ENCODE measurements at regions not wholly inside any gene's neighbourhood (a gene's known extent, or its start where the extent isn't known, plus 50 kb on each side); places are given as distances from the start of the nearest gene placed in this dataset.

GRCh38 chr14:85273952-85274351 is 256.0 kb upstream of the FLRT2 start:
- TF ChIP-seq, protein P1, sequence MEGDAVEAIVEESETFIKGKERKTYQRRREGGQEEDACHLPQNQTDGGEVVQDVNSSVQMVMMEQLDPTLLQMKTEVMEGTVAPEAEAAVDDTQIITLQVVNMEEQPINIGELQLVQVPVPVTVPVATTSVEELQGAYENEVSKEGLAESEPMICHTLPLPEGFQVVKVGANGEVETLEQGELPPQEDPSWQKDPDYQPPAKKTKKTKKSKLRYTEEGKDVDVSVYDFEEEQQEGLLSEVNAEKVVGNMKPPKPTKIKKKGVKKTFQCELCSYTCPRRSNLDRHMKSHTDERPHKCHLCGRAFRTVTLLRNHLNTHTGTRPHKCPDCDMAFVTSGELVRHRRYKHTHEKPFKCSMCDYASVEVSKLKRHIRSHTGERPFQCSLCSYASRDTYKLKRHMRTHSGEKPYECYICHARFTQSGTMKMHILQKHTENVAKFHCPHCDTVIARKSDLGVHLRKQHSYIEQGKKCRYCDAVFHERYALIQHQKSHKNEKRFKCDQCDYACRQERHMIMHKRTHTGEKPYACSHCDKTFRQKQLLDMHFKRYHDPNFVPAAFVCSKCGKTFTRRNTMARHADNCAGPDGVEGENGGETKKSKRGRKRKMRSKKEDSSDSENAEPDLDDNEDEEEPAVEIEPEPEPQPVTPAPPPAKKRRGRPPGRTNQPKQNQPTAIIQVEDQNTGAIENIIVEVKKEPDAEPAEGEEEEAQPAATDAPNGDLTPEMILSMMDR (IDR thresholded peaks at IDR 0.05), result no peak
- Mint-ChIP-seq H3K4me1 (ENCODE audit: low read depth) (no peaks in the 10 kb centered on the region), H3K36me3 (ENCODE audit: low read depth) (no peaks in the 10 kb centered on the region), H3K27me3 (no peaks in the 10 kb centered on the region), H3K27ac (no peak overlapping the region), H3K4me3 (no peak overlapping the region), H3K9me3 (peaks cover 3% of the 10 kb centered on the region)
- Histone ChIP-seq H3K27me3 (ENCODE audit: control insufficient read depth in 1 of 2, insufficient read depth in 2 of 2, low read length in 2 of 2) (no peaks in the 10 kb centered on the region), H3K9me3 (ENCODE audit: control insufficient read depth in 1 of 2, insufficient read depth in 1 of 2, low read length in 2 of 2) (no peaks in the 10 kb centered on the region), H3K4me1 (ENCODE audit: insufficient read depth, low read length) (no peaks in the 10 kb centered on the region), H3K36me3 (ENCODE audit: insufficient read depth, low read length) (no peaks in the 10 kb centered on the region), H3K4me3 (ENCODE audit: low read length) (no peak overlapping the region), H3K27ac (ENCODE audit: low read depth in 1 of 2, low read length in 2 of 2) (no peak overlapping the region)
- DNase-seq, result no peak
- ChIA-PET POLR2A (no interaction called here), CTCF (no interaction called here)
- intact Hi-C loops (cut with DNase I, micrococcal nuclease), result no loop called here
- ATAC-seq (ENCODE audit: poor library complexity), result no peak

DNA sequence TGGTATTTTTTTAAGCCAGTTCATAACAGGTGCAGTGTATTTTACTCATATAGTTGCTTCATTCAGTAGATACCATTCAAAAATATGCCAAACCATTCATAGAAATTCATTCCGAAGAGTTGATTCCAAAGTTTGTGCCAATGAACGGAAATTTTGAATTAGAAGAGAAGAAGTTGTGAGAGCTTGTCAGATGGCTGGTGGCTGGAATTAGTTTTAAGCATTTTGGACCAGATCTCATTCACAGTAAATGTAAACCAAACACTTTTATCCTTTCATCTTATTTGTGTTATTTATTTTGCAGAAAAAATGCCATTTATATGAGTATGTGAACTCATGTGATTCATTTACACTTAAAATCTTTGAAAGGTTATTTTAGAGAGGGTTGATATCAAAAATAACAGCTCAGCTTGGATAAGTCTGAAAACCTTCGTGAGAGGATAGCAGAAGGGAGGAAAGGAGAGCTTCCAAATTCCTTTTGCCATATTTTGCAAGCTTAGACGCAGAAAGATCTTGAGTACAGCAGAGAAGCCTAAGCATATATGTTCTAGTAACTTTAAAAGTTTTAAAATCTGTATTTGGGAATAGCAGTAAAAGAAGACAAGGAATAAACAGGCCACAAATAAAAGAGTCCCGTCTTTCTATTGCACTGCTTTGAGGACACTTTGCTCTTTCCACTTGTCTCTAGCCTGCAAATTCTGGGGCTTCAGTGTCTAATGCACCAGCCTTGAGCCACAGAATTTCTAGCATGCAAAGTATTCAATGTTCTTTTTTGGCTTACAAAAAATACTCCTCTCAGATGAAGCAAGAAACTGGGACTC is 253.6 kb upstream of the FLRT2 start:
- H3K27ac ChIP-seq (ENCODE audit: low read depth in 1 of 2, low read length in 2 of 2), result no peak overlapping the region
- Mint-ChIP-seq H3K4me3 (no peak overlapping the region), H3K9me3 (no peaks in the 10 kb centered on the region), H3K36me3 (ENCODE audit: low read depth) (no peaks in the 10 kb centered on the region), H3K4me1 (ENCODE audit: low read depth) (no peaks in the 10 kb centered on the region), H3K27ac (no peak overlapping the region), H3K27me3 (no peaks in the 10 kb centered on the region)
- CTCF ChIA-PET, result no interaction called here
- ATAC-seq (ENCODE audit: poor library complexity) (no peak), DNase-seq (no peak)
- POLR2A ChIA-PET, result no interaction called here
- no peaks in the 10 kb centered on the region for H3K9me3 ChIP-seq (ENCODE audit: control insufficient read depth in 1 of 2, insufficient read depth in 1 of 2, low read length in 2 of 2)
- intact Hi-C loops (cut with DNase I, micrococcal nuclease), result no loop called here
- TF ChIP-seq, protein P1 (IDR thresholded peaks at IDR 0.05), result no peak
- no peak overlapping the region for H3K4me3 ChIP-seq (ENCODE audit: low read length)
- H3K4me1 ChIP-seq (ENCODE audit: insufficient read depth, low read length), result no peaks in the 10 kb centered on the region
- no peaks in the 10 kb centered on the region for H3K36me3 ChIP-seq (ENCODE audit: insufficient read depth, low read length)
- H3K27me3 ChIP-seq (ENCODE audit: control insufficient read depth in 1 of 2, insufficient read depth in 2 of 2, low read length in 2 of 2), result no peaks in the 10 kb centered on the region

DNA sequence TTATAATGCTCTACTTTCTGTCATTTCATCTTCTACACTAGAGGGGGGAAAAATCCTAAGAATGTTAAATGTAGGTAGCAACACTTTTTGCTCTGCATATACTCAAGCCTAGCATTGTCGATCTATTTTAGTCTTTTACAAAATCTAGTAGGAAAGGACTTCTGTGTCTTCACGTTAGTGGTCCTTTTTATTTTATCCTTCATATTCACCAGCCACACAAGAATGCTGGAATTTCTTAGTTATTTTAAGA is 253.0 kb upstream of the FLRT2 start:
- ATAC-seq (ENCODE audit: poor library complexity) (no peak), DNase-seq (no peak)
- no peaks in the 10 kb centered on the region for H3K4me1 Mint-ChIP-seq (ENCODE audit: low read depth)
- no peaks in the 10 kb centered on the region for H3K9me3 Mint-ChIP-seq
- TF ChIP-seq, protein P1 (IDR thresholded peaks at IDR 0.05), result no peak
- Histone ChIP-seq H3K27me3 (ENCODE audit: control insufficient read depth in 1 of 2, insufficient read depth in 2 of 2, low read length in 2 of 2) (no peaks in the 10 kb centered on the region), H3K9me3 (ENCODE audit: control insufficient read depth in 1 of 2, insufficient read depth in 1 of 2, low read length in 2 of 2) (no peaks in the 10 kb centered on the region), H3K36me3 (ENCODE audit: insufficient read depth, low read length) (no peaks in the 10 kb centered on the region), H3K4me1 (ENCODE audit: insufficient read depth, low read length) (no peaks in the 10 kb centered on the region), H3K27ac (ENCODE audit: low read depth in 1 of 2, low read length in 2 of 2) (no peak overlapping the region), H3K4me3 (ENCODE audit: low read length) (no peak overlapping the region)
- H3K27me3 Mint-ChIP-seq, result no peaks in the 10 kb centered on the region
- ChIA-PET CTCF (no interaction called here), POLR2A (no interaction called here)
- intact Hi-C loops (cut with DNase I, micrococcal nuclease), result no loop called here
- H3K27ac Mint-ChIP-seq, result no peak overlapping the region
- no peak overlapping the region for H3K4me3 Mint-ChIP-seq
- H3K36me3 Mint-ChIP-seq (ENCODE audit: low read depth), result no peaks in the 10 kb centered on the region

Data from CD4-positive, alpha-beta T cell (primary cell).